ENCODE measurements at regions not wholly inside any gene's neighbourhood (a gene's known extent, or its start where the extent isn't known, plus 50 kb on each side); places are given as distances from the start of the nearest gene placed in this dataset.

DNA sequence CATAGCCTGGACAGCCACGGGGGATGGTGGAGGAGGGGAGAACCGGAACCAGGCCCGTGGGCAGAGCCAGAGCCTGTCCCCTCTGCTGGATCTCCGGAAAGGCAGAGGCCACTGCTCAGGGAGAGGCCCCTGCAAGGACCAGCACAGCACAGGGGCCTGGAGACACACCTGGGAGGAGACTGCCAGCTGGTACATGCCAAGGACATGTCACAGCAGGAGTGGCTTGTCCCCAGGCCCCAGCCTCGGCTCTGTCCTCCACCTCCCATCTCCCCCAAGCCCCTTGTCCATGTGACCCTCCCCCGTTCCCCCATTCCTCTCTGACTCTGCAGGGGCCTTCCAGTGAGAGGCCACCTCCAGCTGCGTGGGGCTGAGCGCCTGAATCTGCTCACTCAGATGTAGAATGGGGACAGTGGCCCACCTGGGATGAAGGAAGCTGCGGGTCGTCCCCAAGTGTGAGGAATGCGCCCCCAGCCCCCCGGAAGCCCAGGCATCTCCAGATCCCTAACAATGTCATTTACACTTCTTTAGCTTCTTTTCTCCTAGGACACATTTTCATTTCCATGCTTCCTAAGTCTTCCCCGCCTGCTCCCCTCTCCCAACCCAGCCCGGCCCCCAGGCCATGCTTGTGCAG is 349.6 kb upstream of the IRX2 start:
- ChIA-PET POLR2A (no interaction called here), CTCF (no interaction called here)
- TF ChIP-seq, protein P1, sequence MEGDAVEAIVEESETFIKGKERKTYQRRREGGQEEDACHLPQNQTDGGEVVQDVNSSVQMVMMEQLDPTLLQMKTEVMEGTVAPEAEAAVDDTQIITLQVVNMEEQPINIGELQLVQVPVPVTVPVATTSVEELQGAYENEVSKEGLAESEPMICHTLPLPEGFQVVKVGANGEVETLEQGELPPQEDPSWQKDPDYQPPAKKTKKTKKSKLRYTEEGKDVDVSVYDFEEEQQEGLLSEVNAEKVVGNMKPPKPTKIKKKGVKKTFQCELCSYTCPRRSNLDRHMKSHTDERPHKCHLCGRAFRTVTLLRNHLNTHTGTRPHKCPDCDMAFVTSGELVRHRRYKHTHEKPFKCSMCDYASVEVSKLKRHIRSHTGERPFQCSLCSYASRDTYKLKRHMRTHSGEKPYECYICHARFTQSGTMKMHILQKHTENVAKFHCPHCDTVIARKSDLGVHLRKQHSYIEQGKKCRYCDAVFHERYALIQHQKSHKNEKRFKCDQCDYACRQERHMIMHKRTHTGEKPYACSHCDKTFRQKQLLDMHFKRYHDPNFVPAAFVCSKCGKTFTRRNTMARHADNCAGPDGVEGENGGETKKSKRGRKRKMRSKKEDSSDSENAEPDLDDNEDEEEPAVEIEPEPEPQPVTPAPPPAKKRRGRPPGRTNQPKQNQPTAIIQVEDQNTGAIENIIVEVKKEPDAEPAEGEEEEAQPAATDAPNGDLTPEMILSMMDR (IDR thresholded peaks at IDR 0.05): no peak
- TF ChIP-seq EZH2 (IDR thresholded peaks at IDR 0.05; ENCODE audit: borderline replicate concordance, insufficient read depth, low read depth, low read length, poor library complexity, severe bottlenecking): no peak
- Histone ChIP-seq H4K20me1 (ENCODE audit: control insufficient read depth, insufficient read depth, low read length, poor library complexity, severe bottlenecking) (no peaks in the 10 kb centered on the region), H3K9me3 (ENCODE audit: control extremely low read depth in 1 of 3, control insufficient read depth in 2 of 3, insufficient read depth in 1 of 3, low read length in 2 of 3) (peaks cover 0 to 42% (median 0%) of the 10 kb centered on the region in 3 donors), H3K4me1 (ENCODE audit: control insufficient read depth in 2 of 2, insufficient read depth in 2 of 2, low read length in 2 of 2) (no peaks in the 10 kb centered on the region), H3K9ac (ENCODE audit: low read length) (no peak overlapping the region), H3K79me2 (ENCODE audit: control insufficient read depth, insufficient read depth, low read length) (no peaks in the 10 kb centered on the region), H2AFZ (ENCODE audit: insufficient read depth, low read depth, low read length, poor library complexity, severe bottlenecking) (no peak overlapping the region), H3K27ac (ENCODE audit: low read length in 2 of 2) (no peak overlapping the region), H3K27me3 (replicated peaks in 1 of 4; ENCODE audit: control extremely low read depth in 1 of 4, control insufficient read depth in 3 of 4, insufficient read depth in 4 of 4, low read length in 3 of 4) (peaks cover 0 to 12% (median 1%) of the 10 kb centered on the region in 4 experiments), H3K36me3 (replicated peaks in 1 of 2; ENCODE audit: control extremely low read depth in 1 of 2, control insufficient read depth in 1 of 2, extremely low read depth in 1 of 2, insufficient read depth in 2 of 2, low read length in 1 of 2) (no peaks in the 10 kb centered on the region), H3K4me3 (ENCODE audit: control extremely low read depth in 1 of 5, extremely low read depth in 1 of 5, insufficient read depth in 1 of 5, low read depth in 2 of 5, low read length in 4 of 5) (no peak overlapping the region), H3K4me2 (replicated peaks; ENCODE audit: low read depth, low read length, poor library complexity, severe bottlenecking) (no peak overlapping the region)
- no peak for DNase-seq
- intact Hi-C loops (cut with micrococcal nuclease): no loop called here
- H3K9me3 Mint-ChIP-seq (ENCODE audit: insufficient read depth): no peaks in the 10 kb centered on the region
- H3K4me3 Mint-ChIP-seq: no peak overlapping the region
- H3K27me3 Mint-ChIP-seq: no peaks in the 10 kb centered on the region
- ATAC-seq (ENCODE audit: low read depth): no peak
- H3K4me1 Mint-ChIP-seq: no peaks in the 10 kb centered on the region
- H3K27ac Mint-ChIP-seq: no peak overlapping the region
- 38% methylated on average over 9 of the region's 14 CpGs for WGBS (ENCODE audit: insufficient coverage)

DNA sequence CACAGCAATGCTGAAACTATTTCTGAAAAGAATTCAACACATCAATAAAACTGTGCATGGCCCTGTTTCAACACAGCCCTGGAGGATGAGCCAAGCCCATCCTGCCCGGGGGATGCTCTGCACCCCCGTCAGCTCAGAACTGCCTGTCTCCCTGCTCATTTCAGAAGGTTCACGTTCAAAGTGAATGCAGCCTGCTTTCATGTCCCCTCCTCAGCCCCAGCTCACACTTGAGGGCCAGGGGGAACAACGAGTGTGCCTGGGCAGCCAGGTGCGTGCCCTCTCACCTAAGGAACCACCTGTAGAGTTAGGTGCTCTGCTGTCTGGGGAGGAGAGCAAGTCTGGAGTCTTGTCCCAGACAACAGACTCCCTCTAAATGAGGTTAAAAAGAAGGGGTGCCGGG is 348.5 kb upstream of the IRX2 start:
- H3K9ac ChIP-seq (ENCODE audit: low read length): no peak overlapping the region
- POLR2A ChIA-PET: no interaction called here
- H3K4me2 ChIP-seq (replicated peaks; ENCODE audit: low read depth, low read length, poor library complexity, severe bottlenecking): no peak overlapping the region
- H3K27me3 Mint-ChIP-seq: no peaks in the 10 kb centered on the region
- no peak overlapping the region for H3K27ac ChIP-seq (ENCODE audit: low read length in 2 of 2)
- CTCF ChIA-PET: no interaction called here
- H3K4me3 ChIP-seq (ENCODE audit: control extremely low read depth in 1 of 5, extremely low read depth in 1 of 5, insufficient read depth in 1 of 5, low read depth in 2 of 5, low read length in 4 of 5): no peak overlapping the region
- H3K79me2 ChIP-seq (ENCODE audit: control insufficient read depth, insufficient read depth, low read length): no peaks in the 10 kb centered on the region
- TF ChIP-seq, protein P1 (IDR thresholded peaks at IDR 0.05): no peak
- no peak for TF ChIP-seq EZH2 (IDR thresholded peaks at IDR 0.05; ENCODE audit: borderline replicate concordance, insufficient read depth, low read depth, low read length, poor library complexity, severe bottlenecking)
- no peak overlapping the region for H3K27ac Mint-ChIP-seq
- intact Hi-C loops (cut with micrococcal nuclease): no loop called here
- no peak overlapping the region for H3K4me3 Mint-ChIP-seq
- H3K27me3 ChIP-seq (replicated peaks in 1 of 4; ENCODE audit: control extremely low read depth in 1 of 4, control insufficient read depth in 3 of 4, insufficient read depth in 4 of 4, low read length in 3 of 4): peaks cover 0 to 12% (median 0%) of the 10 kb centered on the region in 4 experiments
- no peaks in the 10 kb centered on the region for H3K36me3 ChIP-seq (replicated peaks in 1 of 2; ENCODE audit: control extremely low read depth in 1 of 2, control insufficient read depth in 1 of 2, extremely low read depth in 1 of 2, insufficient read depth in 2 of 2, low read length in 1 of 2)
- H3K4me1 ChIP-seq (ENCODE audit: control insufficient read depth in 2 of 2, insufficient read depth in 2 of 2, low read length in 2 of 2): no peaks in the 10 kb centered on the region
- H3K4me1 Mint-ChIP-seq: no peaks in the 10 kb centered on the region
- ATAC-seq (ENCODE audit: low read depth): no peak
- DNase-seq: no peak
- H3K9me3 ChIP-seq (ENCODE audit: control extremely low read depth in 1 of 3, control insufficient read depth in 2 of 3, insufficient read depth in 1 of 3, low read length in 2 of 3): peaks cover 0 to 38% (median 0%) of the 10 kb centered on the region in 3 donors
- no peaks in the 10 kb centered on the region for H4K20me1 ChIP-seq (ENCODE audit: control insufficient read depth, insufficient read depth, low read length, poor library complexity, severe bottlenecking)
- 81% methylated on average over 3 of the region's 6 CpGs for WGBS (ENCODE audit: insufficient coverage)
- H2AFZ ChIP-seq (ENCODE audit: insufficient read depth, low read depth, low read length, poor library complexity, severe bottlenecking): no peak overlapping the region
- H3K9me3 Mint-ChIP-seq (ENCODE audit: insufficient read depth): no peaks in the 10 kb centered on the region
